ENCODE measurements at regions not wholly inside any gene's neighbourhood (a gene's known extent, or its start where the extent isn't known, plus 50 kb on each side); places are given as distances from the start of the nearest gene placed in this dataset.

DNA sequence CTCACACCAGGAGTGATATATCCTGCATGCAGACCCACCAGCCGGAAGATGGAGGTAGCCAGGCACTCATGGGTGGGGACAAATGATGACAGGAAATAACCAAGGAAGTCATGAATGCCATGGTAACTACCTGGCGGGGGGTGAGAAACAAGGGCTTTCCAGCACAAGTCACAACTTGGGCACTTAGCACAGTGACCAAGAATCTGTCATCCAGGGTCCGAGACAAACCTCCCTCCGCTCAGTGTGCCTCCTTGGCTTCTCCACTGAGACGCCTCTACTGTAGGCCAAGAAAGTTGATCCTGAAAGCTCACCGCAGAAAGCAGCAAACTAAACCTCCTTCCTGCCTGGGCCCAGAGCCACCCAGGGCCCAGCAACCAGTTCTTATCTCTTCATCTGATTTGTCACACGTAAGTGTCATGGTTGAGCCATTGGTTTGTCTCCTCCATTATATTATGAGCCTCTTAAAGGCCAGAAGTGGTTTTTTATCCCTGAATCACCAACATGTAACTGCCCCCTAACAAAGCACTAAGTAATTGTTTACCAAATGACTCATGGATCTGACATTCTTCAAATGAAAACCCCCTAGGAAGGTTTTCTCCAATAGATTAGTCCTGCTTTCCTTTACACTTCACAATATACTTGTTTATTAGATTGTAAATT is 84.3 kb upstream of the TAB2 start:
- TF ChIP-seq, protein P1, sequence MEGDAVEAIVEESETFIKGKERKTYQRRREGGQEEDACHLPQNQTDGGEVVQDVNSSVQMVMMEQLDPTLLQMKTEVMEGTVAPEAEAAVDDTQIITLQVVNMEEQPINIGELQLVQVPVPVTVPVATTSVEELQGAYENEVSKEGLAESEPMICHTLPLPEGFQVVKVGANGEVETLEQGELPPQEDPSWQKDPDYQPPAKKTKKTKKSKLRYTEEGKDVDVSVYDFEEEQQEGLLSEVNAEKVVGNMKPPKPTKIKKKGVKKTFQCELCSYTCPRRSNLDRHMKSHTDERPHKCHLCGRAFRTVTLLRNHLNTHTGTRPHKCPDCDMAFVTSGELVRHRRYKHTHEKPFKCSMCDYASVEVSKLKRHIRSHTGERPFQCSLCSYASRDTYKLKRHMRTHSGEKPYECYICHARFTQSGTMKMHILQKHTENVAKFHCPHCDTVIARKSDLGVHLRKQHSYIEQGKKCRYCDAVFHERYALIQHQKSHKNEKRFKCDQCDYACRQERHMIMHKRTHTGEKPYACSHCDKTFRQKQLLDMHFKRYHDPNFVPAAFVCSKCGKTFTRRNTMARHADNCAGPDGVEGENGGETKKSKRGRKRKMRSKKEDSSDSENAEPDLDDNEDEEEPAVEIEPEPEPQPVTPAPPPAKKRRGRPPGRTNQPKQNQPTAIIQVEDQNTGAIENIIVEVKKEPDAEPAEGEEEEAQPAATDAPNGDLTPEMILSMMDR (IDR thresholded peaks at IDR 0.05): no peak
- TF ChIP-seq POLR2AphosphoS5 (IDR thresholded peaks at IDR 0.05) (no peak), POLR2A (IDR thresholded peaks at IDR 0.05) (no peak), EP300 (IDR thresholded peaks at IDR 0.05) (no peak)
